HepG2 (cell line): ENCODE measurements at regions not wholly inside any gene's neighbourhood (a gene's known extent, or its start where the extent isn't known, plus 50 kb on each side); places are given as distances from the start of the nearest gene placed in this dataset.

ENCODE experiments used
- ATAC-seq: fragments of 200-7000 bp; cut with Tn5 transposase; 3 replicates; pipeline ENCODE4 v1.9.1; 2020; ENCODE audit warnings: mild to moderate bottlenecking, moderate library complexity
- BruUV-seq: library from RNA; stranded (reverse); fragments of 400-500 nt; replicated peaks from 2 replicates; lab custom pipeline; 2021; lab: Mats Ljungman, UMichigan
- CTCF ChIA-PET: fragments of 300-600 bp; formaldehyde crosslinking; extraction: SDS; loops from one replicate; lab custom pipeline; 2021; ENCODE audit warnings: low total read pairs, inconsistent platforms, low intra/inter-chr PET ratio; lab: Yijun Ruan, JAX
- POLR2A ChIA-PET: fragments of 350-600 bp; sonication (Branson Sonifier 250); formaldehyde crosslinking; loops from one replicate; lab custom pipeline; 2020; ENCODE audit warnings: antibody characterized with exemption, inconsistent platforms; lab: Yijun Ruan, JAX
- DNase-seq: peaks from one replicate; pipeline ENCODE4 v3.0.0-alpha.2; 2015; ENCODE audit warnings: low spot score
- FAIRE-seq: peaks from 3 replicates; lab custom pipeline; 2011; peaks lifted over from hg19 to GRCh38; lab: Jason Lieb, UNC
- H2AFZ ChIP-seq: one replicate; pipeline ENCODE4 v1.6.1; 2011; ENCODE audit warnings: low read length, inconsistent platforms
- H3K27ac ChIP-seq: fragments of 300-600 bp; 3 replicates; pipeline ENCODE4 v1.8.0; 2011; ENCODE audit warnings: mixed run types, mild to moderate bottlenecking, mixed read lengths, low read length, inconsistent platforms; ENCODE audit not compliant: insufficient read depth; ENCODE audit errors: extremely low read length
- H3K27me3 ChIP-seq, 2 experiments: fragments of 200-600 bp in 1 of 2; 2 replicates in 1 of 2; 3 replicates in 1 of 2; pipeline versions ENCODE4 v1.6.0 to v1.8.0; 2011; ENCODE audit warnings: low read length in 2 of 2, mild to moderate bottlenecking in 2 of 2, moderate library complexity in 2 of 2, inconsistent platforms in 1 of 2; ENCODE audit not compliant: insufficient read depth in 2 of 2, control insufficient read depth in 1 of 2
- H3K36me3 ChIP-seq, 2 experiments: fragments of 200-600 bp in 1 of 2; replicated peaks in 1 of 2; 2 replicates in 1 of 2; 3 replicates in 1 of 2; pipeline versions ENCODE4 v1.5.1 to v1.8.0; 2011; ENCODE audit warnings: low read length in 2 of 2, inconsistent platforms in 1 of 2; ENCODE audit not compliant: insufficient read depth in 2 of 2, control insufficient read depth in 1 of 2
- H3K4me1 ChIP-seq: 2 replicates; pipeline ENCODE4 v1.5.1; 2012; ENCODE audit warnings: low read length, inconsistent platforms; ENCODE audit not compliant: insufficient read depth
- H3K4me2 ChIP-seq: 2 replicates; pipeline ENCODE4 v1.6.0; 2011; ENCODE audit warnings: low read depth, low read length, inconsistent platforms
- H3K4me3 ChIP-seq, 3 experiments: fragments of 200-600 bp in 1 of 3; sonication (generic), shearing (Covaris generic) in 1 of 3; replicated peaks in 1 of 3; 2 replicates each; pipeline ENCODE4 v1.5.1; 2011 to 2016; ENCODE audit warnings: low read length in 3 of 3, inconsistent platforms in 2 of 3, low read depth in 2 of 3, mild to moderate bottlenecking in 2 of 3, control low read depth in 1 of 3, mixed read lengths in 1 of 3; ENCODE audit not compliant: insufficient read depth in 1 of 3
- H3K79me2 ChIP-seq: one replicate; pipeline ENCODE4 v1.6.1; 2011; ENCODE audit warnings: low read length, inconsistent platforms; ENCODE audit not compliant: insufficient read depth
- H3K9ac ChIP-seq: 2 replicates; pipeline ENCODE4 v1.6.0; 2011; ENCODE audit warnings: mild to moderate bottlenecking, low read depth, low read length, inconsistent platforms; ENCODE audit not compliant: insufficient read depth
- H3K9me3 ChIP-seq: 2 replicates; pipeline ENCODE4 v1.5.1; 2012; ENCODE audit warnings: mild to moderate bottlenecking, low read length
- H4K20me1 ChIP-seq: 2 replicates; pipeline ENCODE4 v1.6.0; 2011; ENCODE audit warnings: inconsistent platforms, mild to moderate bottlenecking, low read length, moderate library complexity; ENCODE audit not compliant: insufficient read depth
- CHD2 ChIP-seq: IDR thresholded peaks from 2 replicates; pipeline ENCODE4 v1.6.1; 2011; ENCODE audit warnings: low read depth, low read length, improper control_type of control experiment
- JUN ChIP-seq: sonication (generic); formaldehyde crosslinking; IDR thresholded peaks from 2 replicates; pipeline ENCODE4 v1.4.0; 2020; ENCODE audit warnings: mild to moderate bottlenecking, missing genetic modification reagents
- KDM6A ChIP-seq: IDR thresholded peaks from 2 replicates; pipeline ENCODE4 v1.6.1; 2016; ENCODE audit warnings: low read depth
- MAFF ChIP-seq: IDR thresholded peaks from 2 replicates; pipeline ENCODE4 v1.6.1; 2011; ENCODE audit warnings: low read depth, low read length, improper control_type of control experiment
- MAFK ChIP-seq, 2 experiments: IDR thresholded peaks in 1 of 2; conservative IDR thresholded peaks in 1 of 2; 2 replicates each; pipeline ENCODE4 v1.6.1; 2011; ENCODE audit warnings: improper control_type of control experiment in 2 of 2, low read length in 2 of 2
- MXD3 ChIP-seq: IDR thresholded peaks from 2 replicates; pipeline ENCODE4 v1.6.1; 2016; ENCODE audit warnings: mild to moderate bottlenecking, missing biosample characterization, missing genetic modification reagents
- MYPOP ChIP-seq: sonication (generic); formaldehyde crosslinking; IDR thresholded peaks from 2 replicates; pipeline ENCODE4 v1.8.1; 2023; ENCODE audit warnings: mild to moderate bottlenecking, moderate library complexity, missing genetic modification reagents
- MZF1 ChIP-seq: sonication (generic); formaldehyde crosslinking; IDR thresholded peaks from 2 replicates; pipeline ENCODE4 v1.8.1; 2023; ENCODE audit warnings: mild to moderate bottlenecking, missing genetic modification reagents, borderline replicate concordance
- SMARCC2 ChIP-seq: fragments of 450-650 bp; IDR thresholded peaks from 2 replicates; pipeline ENCODE4 v1.6.1; 2017; ENCODE audit warnings: antibody characterized with exemption, mild to moderate bottlenecking
- ZFP62 ChIP-seq: sonication (generic); formaldehyde crosslinking; IDR thresholded peaks from 2 replicates; pipeline ENCODE4 v1.4.0; 2020; ENCODE audit warnings: missing genetic modification reagents
- ZFYVE20 ChIP-seq: sonication (generic); formaldehyde crosslinking; IDR thresholded peaks from 2 replicates; pipeline ENCODE4 v1.8.0; 2023; ENCODE audit warnings: low read depth, mild to moderate bottlenecking, moderate library complexity, missing genetic modification reagents, borderline replicate concordance
- ZNF264 ChIP-seq: sonication (generic); formaldehyde crosslinking; IDR thresholded peaks from 2 replicates; pipeline ENCODE4 v1.4.0; 2020; ENCODE audit warnings: missing genetic modification reagents
- ZNF333 ChIP-seq: sonication (generic); formaldehyde crosslinking; IDR thresholded peaks from 2 replicates; pipeline ENCODE4 v1.4.0; 2020; ENCODE audit warnings: mild to moderate bottlenecking, missing genetic modification reagents, borderline replicate concordance
- ZNF431 ChIP-seq: sonication (generic); formaldehyde crosslinking; IDR thresholded peaks from 2 replicates; pipeline ENCODE4 v1.9.0; 2022; ENCODE audit warnings: missing genetic modification reagents, low read depth, mild to moderate bottlenecking, borderline replicate concordance
- ZNF543 ChIP-seq: sonication (generic); formaldehyde crosslinking; IDR thresholded peaks from 2 replicates; pipeline ENCODE4 v1.4.0; 2020; ENCODE audit warnings: mild to moderate bottlenecking, missing genetic modification reagents
- ZNF597 ChIP-seq: sonication (generic); formaldehyde crosslinking; IDR thresholded peaks from 2 replicates; pipeline ENCODE4 v1.5.0; 2020; ENCODE audit warnings: missing genetic modification reagents
- ZNF724P ChIP-seq: sonication (generic); formaldehyde crosslinking; IDR thresholded peaks from 2 replicates; pipeline ENCODE4 v1.8.0; 2022; ENCODE audit warnings: missing genetic modification reagents, borderline replicate concordance
- WGBS: methylation state at CpG from one replicate; pipeline ENCODE4 v1.1.6; 2017; ENCODE audit warnings: low lambda C conversion rate; 5-methylcytosine and 5-hydroxymethylcytosine counted together
- in situ Hi-C: cut with HindIII; loops from 2 replicates; pipeline ENCODE4 v1.10.0; 2017; ENCODE audit warnings: low pct_unique_long_range_greater_than_20kb; ENCODE audit not compliant: extremely low pct_ligation_motif_present
- intact Hi-C: fragments of 100-400 bp; cut with micrococcal nuclease; formaldehyde crosslinking; loops from one replicate; pipeline ENCODE4 v1.10.0; 2022; ENCODE audit not compliant: unreplicated experiment

GRCh38 chr1:96886474-96886873 lies 164.9 kb downstream of the PTBP2 start:
- no peak overlapping the region for H3K9ac ChIP-seq
- TF ChIP-seq KDM6A (no peak), MAFF (peak; percentile 78), MAFK (conservative IDR thresholded peaks at IDR 0.05 in 1 of 2, IDR thresholded peaks at IDR 0.05 in 1 of 2; ENCODE audit: low read length in 2 of 2) (peak; percentile 74 to 89), MYPOP (CRISPR knock-in tag) (no peak), ZFYVE20 (CRISPR knock-in tag) (no peak)
- TF ChIP-seq, all 625 proteins: peak for 2
- Histone ChIP-seq H3K79me2 (no peaks in the 10 kb centered on the region), H2AFZ (no peak overlapping the region), H3K9me3 (no peaks in the 10 kb centered on the region), H3K4me3 (no peak overlapping the region), H3K4me2 (no peak overlapping the region), H3K36me3 (no peaks in the 10 kb centered on the region), H3K27me3 (no peaks in the 10 kb centered on the region), H4K20me1 (no peaks in the 10 kb centered on the region), H3K27ac (no peak overlapping the region), H3K4me1 (no peaks in the 10 kb centered on the region)
- FAIRE-seq (no peak), ATAC-seq (no peak), DNase-seq (no peak)
- POLR2A ChIA-PET, result no interaction called here
- CTCF ChIA-PET, result no interaction called here
- BruUV-seq, result no TSS peak
- in situ Hi-C loops (no loop called here), intact Hi-C loops (no loop called here)
- under 1% methylated on average over 4 of the region's 4 CpGs for WGBS

- no TSS peak for BruUV-seq
- CTCF ChIA-PET, result no interaction called here
- Histone ChIP-seq H4K20me1 (no peaks in the 10 kb centered on the region), H3K36me3 (no peaks in the 10 kb centered on the region), H3K4me1 (no peaks in the 10 kb centered on the region), H3K4me2 (no peak overlapping the region), H3K9me3 (no peaks in the 10 kb centered on the region)
- in situ Hi-C loops, result no loop called here
- no peak for FAIRE-seq
- WGBS, result 38% methylated on average over 1 of the region's 1 CpG
- TF ChIP-seq ZNF597 (CRISPR knock-in tag) (no peak), MZF1 (CRISPR knock-in tag) (no peak), SMARCC2 (no peak), CHD2 (no peak), MXD3 (CRISPR knock-in tag) (no peak), ZNF431 (CRISPR knock-in tag) (no peak), ZNF333 (CRISPR knock-in tag) (no peak), ZNF543 (CRISPR knock-in tag) (no peak), ZNF724P (CRISPR knock-in tag) (no peak), JUN (CRISPR knock-in tag) (no peak), ZNF264 (CRISPR knock-in tag) (no peak), ZFP62 (CRISPR knock-in tag) (no peak)
- TF ChIP-seq, all 625 proteins: peak for 0
- Histone ChIP-seq H3K79me2 (no peaks in the 10 kb centered on the region), H2AFZ (no peak overlapping the region), H3K9ac (no peak overlapping the region), H3K27me3 (no peaks in the 10 kb centered on the region), H3K4me3 (no peak overlapping the region), H3K27ac (no peak overlapping the region)
- ATAC-seq, result no peak
- POLR2A ChIA-PET, result no interaction called here
- no peak for DNase-seq
- intact Hi-C loops, result no loop called here
These were observed 165.9 kb downstream of the PTBP2 start for GRCh38 chr1:96887501-96887900.
